SK-N-SH treated with all-trans-retinoic acid at 6 μM for 48 hours (cell line): ENCODE measurements at regions not wholly inside any gene's neighbourhood (a gene's known extent, or its start where the extent isn't known, plus 50 kb on each side); places are given as distances from the start of the nearest gene placed in this dataset.

Source experiments
- ATAC-seq: fragments of 200-7000 bp; cut with Tn5 transposase; 3 replicates; pipeline ENCODE4 v1.9.1; 2020; ENCODE audit warnings: mild to moderate bottlenecking, moderate library complexity
- ARNTL ChIP-seq: fragments of 450-650 bp; formaldehyde crosslinking; IDR thresholded peaks from 2 replicates; pipeline ENCODE4 v1.5.0; 2020; ENCODE audit warnings: low read depth, mild to moderate bottlenecking, moderate library complexity, borderline replicate concordance
- BACH2 ChIP-seq: fragments of 250-450 bp; sonication (Bioruptor Pico); IDR thresholded peaks from 2 replicates; pipeline ENCODE4 v1.9.0; 2021; ENCODE audit warnings: mild to moderate bottlenecking, borderline replicate concordance
- CREB5 ChIP-seq: fragments of 250-450 bp; sonication (Bioruptor Pico); IDR thresholded peaks from 2 replicates; pipeline ENCODE4 v1.5.1; 2020; ENCODE audit warnings: low read depth, mild to moderate bottlenecking, moderate library complexity
- CSDC2 ChIP-seq: fragments of 250-450 bp; sonication (Bioruptor Pico); IDR thresholded peaks from 2 replicates; pipeline ENCODE4 v1.5.0; 2020; ENCODE audit warnings: mild to moderate bottlenecking, moderate library complexity
- CSRNP3 ChIP-seq: fragments of 250-450 bp; sonication (Bioruptor Pico); IDR thresholded peaks from 2 replicates; pipeline ENCODE4 v1.5.1; 2021; ENCODE audit warnings: mild to moderate bottlenecking, moderate library complexity
- ESRRG ChIP-seq: fragments of 250-450 bp; sonication (Bioruptor Pico); IDR thresholded peaks from 2 replicates; pipeline ENCODE4 v1.6.1; 2021; ENCODE audit warnings: mild to moderate bottlenecking
- GLIS3 ChIP-seq: fragments of 250-450 bp; sonication (Bioruptor Pico); IDR thresholded peaks from 2 replicates; pipeline ENCODE4 v1.5.0; 2020; ENCODE audit warnings: mild to moderate bottlenecking, moderate library complexity
- ISL1 ChIP-seq: fragments of 250-450 bp; sonication (Bioruptor Pico); IDR thresholded peaks from 2 replicates; pipeline ENCODE4 v2.1.2; 2022; ENCODE audit warnings: mild to moderate bottlenecking, moderate library complexity
- OSR1 ChIP-seq: fragments of 250-450 bp; sonication (Bioruptor Pico); IDR thresholded peaks from 2 replicates; pipeline ENCODE4 v1.8.0; 2022; ENCODE audit warnings: moderate library complexity, mild to moderate bottlenecking, inconsistent platforms
- PPARA ChIP-seq: fragments of 250-450 bp; sonication (Bioruptor Pico); IDR thresholded peaks from 2 replicates; pipeline ENCODE4 v1.5.0; 2020; ENCODE audit warnings: mild to moderate bottlenecking, borderline replicate concordance
- RARB ChIP-seq: fragments of 250-450 bp; sonication (Bioruptor Pico); IDR thresholded peaks from 2 replicates; pipeline ENCODE4 v1.8.0; 2021; ENCODE audit warnings: mild to moderate bottlenecking, moderate library complexity
- SNAI2 ChIP-seq: fragments of 250-450 bp; sonication (Bioruptor Pico); IDR thresholded peaks from 2 replicates; pipeline ENCODE4 v1.5.0; 2020; ENCODE audit warnings: mild to moderate bottlenecking, moderate library complexity
- TOX ChIP-seq: fragments of 250-450 bp; sonication (Bioruptor Pico); IDR thresholded peaks from 2 replicates; pipeline ENCODE4 v1.8.0; 2021; ENCODE audit warnings: mild to moderate bottlenecking, moderate library complexity, borderline replicate concordance
- TSHZ2 ChIP-seq: fragments of 250-450 bp; sonication (Bioruptor Pico); IDR thresholded peaks from 2 replicates; pipeline ENCODE4 v1.5.0; 2020; ENCODE audit warnings: mild to moderate bottlenecking, moderate library complexity
- ZFP3 ChIP-seq: fragments of 250-450 bp; sonication (Bioruptor Pico); IDR thresholded peaks from 2 replicates; pipeline ENCODE4 v1.5.0; 2020; ENCODE audit warnings: mild to moderate bottlenecking, moderate library complexity
- ZFP30 ChIP-seq: fragments of 450-650 bp; formaldehyde crosslinking; IDR thresholded peaks from 2 replicates; pipeline ENCODE4 v1.5.0; 2022; ENCODE audit warnings: mild to moderate bottlenecking, moderate library complexity
- ZNF565 ChIP-seq: fragments of 450-650 bp; formaldehyde crosslinking; conservative IDR thresholded peaks from 2 replicates; pipeline ENCODE4 v1.5.0; 2020; ENCODE audit warnings: low read depth, mild to moderate bottlenecking, moderate library complexity
- ZNF70 ChIP-seq: fragments of 450-650 bp; formaldehyde crosslinking; IDR thresholded peaks from 2 replicates; pipeline ENCODE4 v1.5.0; 2020; ENCODE audit warnings: mild to moderate bottlenecking, moderate library complexity
- ZNF8 ChIP-seq: fragments of 450-650 bp; formaldehyde crosslinking; IDR thresholded peaks from 2 replicates; pipeline ENCODE4 v1.5.0; 2020; ENCODE audit warnings: mild to moderate bottlenecking, moderate library complexity
- TF ChIP-seq, protein P1 (sequence below): fragments of 250-450 bp; sonication (Bioruptor Pico); IDR thresholded peaks from 2 replicates; pipeline ENCODE4 v1.8.0; 2020; ENCODE audit warnings: mild to moderate bottlenecking, moderate library complexity, borderline replicate concordance

DNA sequence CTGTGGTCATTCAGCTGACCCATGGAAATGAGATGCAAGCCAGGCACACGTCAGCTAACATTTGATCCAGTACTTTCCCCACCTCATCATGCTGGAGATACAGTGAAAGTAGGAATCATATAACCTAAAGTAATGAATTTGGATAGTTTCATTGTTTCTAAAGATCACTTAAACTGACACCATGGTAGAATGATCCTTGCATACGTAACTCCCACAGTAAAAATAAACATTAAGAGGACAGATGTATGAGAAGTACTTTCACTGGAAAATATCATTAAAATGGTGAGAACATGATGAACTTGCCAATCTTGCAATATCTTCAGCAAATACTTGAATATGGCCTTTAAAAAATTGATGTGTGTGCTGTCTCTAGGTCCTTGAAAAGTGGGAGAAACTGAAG lies 85.4 kb downstream of the MAIP1 start:
- no peak for TF ChIP-seq ZFP3
- TF ChIP-seq ZNF8 (CRISPR knock-in tag), result no peak
- TF ChIP-seq ISL1, result no peak
- TF ChIP-seq ARNTL (CRISPR knock-in tag), result no peak
- no peak for TF ChIP-seq RARB
- TF ChIP-seq GLIS3 (CRISPR knock-in tag), result no peak
- TF ChIP-seq ZNF70 (CRISPR knock-in tag), result no peak
- no peak for TF ChIP-seq CSDC2
- no peak for ATAC-seq

DNA sequence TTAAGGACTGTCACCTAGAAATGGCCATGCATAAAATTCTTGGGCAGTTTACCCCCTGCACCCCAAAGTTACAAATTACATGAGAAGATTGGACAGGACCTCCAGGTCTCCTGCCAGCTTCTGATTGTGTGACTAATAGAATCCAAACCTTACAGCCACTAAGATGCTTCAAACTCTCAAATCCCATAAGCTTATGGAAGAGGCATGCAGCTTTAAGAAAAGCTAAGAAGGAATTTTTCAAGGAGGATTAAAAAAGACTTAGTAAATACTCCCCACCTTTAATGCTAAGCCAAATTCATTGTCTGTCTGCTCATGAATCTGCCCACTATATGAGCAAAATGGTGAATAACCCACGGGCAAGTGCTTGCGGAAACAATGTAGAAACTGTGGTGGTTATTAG lies 86.3 kb downstream of the MAIP1 start:
- ATAC-seq, result no peak
- TF ChIP-seq BACH2 (CRISPR knock-in tag), result no peak
- no peak for TF ChIP-seq GLIS3 (CRISPR knock-in tag)
- no peak for TF ChIP-seq ZFP3
- TF ChIP-seq CREB5 (CRISPR knock-in tag), result no peak
- TF ChIP-seq, protein P1, sequence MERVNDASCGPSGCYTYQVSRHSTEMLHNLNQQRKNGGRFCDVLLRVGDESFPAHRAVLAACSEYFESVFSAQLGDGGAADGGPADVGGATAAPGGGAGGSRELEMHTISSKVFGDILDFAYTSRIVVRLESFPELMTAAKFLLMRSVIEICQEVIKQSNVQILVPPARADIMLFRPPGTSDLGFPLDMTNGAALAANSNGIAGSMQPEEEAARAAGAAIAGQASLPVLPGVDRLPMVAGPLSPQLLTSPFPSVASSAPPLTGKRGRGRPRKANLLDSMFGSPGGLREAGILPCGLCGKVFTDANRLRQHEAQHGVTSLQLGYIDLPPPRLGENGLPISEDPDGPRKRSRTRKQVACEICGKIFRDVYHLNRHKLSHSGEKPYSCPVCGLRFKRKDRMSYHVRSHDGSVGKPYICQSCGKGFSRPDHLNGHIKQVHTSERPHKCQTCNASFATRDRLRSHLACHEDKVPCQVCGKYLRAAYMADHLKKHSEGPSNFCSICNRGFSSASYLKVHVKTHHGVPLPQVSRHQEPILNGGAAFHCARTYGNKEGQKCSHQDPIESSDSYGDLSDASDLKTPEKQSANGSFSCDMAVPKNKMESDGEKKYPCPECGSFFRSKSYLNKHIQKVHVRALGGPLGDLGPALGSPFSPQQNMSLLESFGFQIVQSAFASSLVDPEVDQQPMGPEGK, result no peak
- TF ChIP-seq PPARA, result no peak
- no peak for TF ChIP-seq ZFP30 (CRISPR knock-in tag)
- no peak for TF ChIP-seq ZNF8 (CRISPR knock-in tag)
- no peak for TF ChIP-seq SNAI2 (CRISPR knock-in tag)
- TF ChIP-seq, all 23 proteins: peak for 0

GRCh38 chr2:200042102-200042735 lies 86.8 kb downstream of the MAIP1 start:
- TF ChIP-seq ESRRG, result no peak
- TF ChIP-seq TOX (CRISPR knock-in tag), result 0 out of 2 replicates have a peak, but pooled peaks have one; percentile 49
- peak; percentile 97 for ATAC-seq

DNA sequence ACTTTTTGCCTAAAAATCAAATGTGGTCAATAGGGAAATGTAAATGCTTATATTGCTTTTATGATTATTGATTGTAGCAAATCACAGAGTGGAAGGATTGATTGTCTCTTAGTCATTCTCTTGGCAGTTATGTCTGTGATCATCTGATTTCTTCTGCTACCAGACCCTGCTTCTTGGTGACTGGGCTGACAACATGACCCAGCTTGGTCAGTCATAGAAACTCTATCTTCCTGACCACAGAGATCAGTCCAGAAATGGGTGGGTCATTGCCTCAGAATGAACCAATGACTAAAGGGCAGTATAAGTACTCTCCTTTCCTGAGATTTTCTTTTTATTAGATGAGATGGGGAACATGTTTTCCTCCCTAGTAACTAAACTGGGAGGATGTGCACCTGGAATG lies 87.6 kb downstream of the MAIP1 start:
- TF ChIP-seq TOX (CRISPR knock-in tag) (no peak), ZNF70 (CRISPR knock-in tag) (no peak), BACH2 (CRISPR knock-in tag) (no peak), ZNF565 (CRISPR knock-in tag) (no peak), ZFP3 (no peak), ZNF8 (CRISPR knock-in tag) (no peak), ZFP30 (CRISPR knock-in tag) (no peak), OSR1 (CRISPR knock-in tag) (no peak), TSHZ2 (CRISPR knock-in tag) (no peak), ARNTL (CRISPR knock-in tag) (no peak), RARB (no peak)
- TF ChIP-seq, protein P1, result no peak
- peak; percentile 53 for ATAC-seq

DNA sequence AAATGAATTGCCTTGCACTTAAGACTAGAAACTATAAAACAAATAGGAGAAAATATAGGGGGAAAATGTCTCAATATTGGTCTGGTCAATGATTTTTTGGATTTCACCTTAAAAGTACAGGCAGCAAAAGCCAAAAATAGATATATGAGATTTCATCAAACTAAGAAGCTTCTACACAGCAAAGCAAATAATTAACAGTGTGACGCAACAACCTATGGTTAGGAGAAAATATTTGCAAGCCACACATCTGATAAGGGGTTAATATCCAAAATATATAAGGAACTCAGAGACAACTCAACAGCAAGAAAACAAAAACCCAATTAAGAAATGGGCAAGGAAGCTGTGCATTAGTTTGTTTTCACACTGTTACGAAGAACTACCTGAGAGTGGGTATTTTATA lies 89.1 kb downstream of the MAIP1 start:
- ATAC-seq, result no peak
- TF ChIP-seq CSDC2, result no peak
- TF ChIP-seq GLIS3 (CRISPR knock-in tag), result no peak
- no peak for TF ChIP-seq ISL1
- TF ChIP-seq ESRRG, result no peak
- no peak for TF ChIP-seq SNAI2 (CRISPR knock-in tag)
- no peak for TF ChIP-seq ZNF70 (CRISPR knock-in tag)
- no peak for TF ChIP-seq TSHZ2 (CRISPR knock-in tag)
- no peak for TF ChIP-seq TOX (CRISPR knock-in tag)
- TF ChIP-seq ARNTL (CRISPR knock-in tag), result no peak
- TF ChIP-seq CSRNP3 (CRISPR knock-in tag), result no peak
